COLO668 (cell line): ENCODE measurements at regions not wholly inside any gene's neighbourhood (a gene's known extent, or its start where the extent isn't known, plus 50 kb on each side); places are given as distances from the start of the nearest gene placed in this dataset.
"Not testable (repeated sequence)": the region's sequence is repeated elsewhere in the genome, so short reads cannot be mapped to it uniquely, and the experiment has no call there.

Experiments used
- DNase-seq: peaks from one replicate; lab custom pipeline; 2025; ENCODE audit not compliant: unreplicated experiment; lab: John Stamatoyannopoulos, UW

- DNase-seq: no peak
Measured at GRCh38 chr9:120338340-120338739, 241.6 kb downstream of the CDK5RAP2 start.

DNA sequence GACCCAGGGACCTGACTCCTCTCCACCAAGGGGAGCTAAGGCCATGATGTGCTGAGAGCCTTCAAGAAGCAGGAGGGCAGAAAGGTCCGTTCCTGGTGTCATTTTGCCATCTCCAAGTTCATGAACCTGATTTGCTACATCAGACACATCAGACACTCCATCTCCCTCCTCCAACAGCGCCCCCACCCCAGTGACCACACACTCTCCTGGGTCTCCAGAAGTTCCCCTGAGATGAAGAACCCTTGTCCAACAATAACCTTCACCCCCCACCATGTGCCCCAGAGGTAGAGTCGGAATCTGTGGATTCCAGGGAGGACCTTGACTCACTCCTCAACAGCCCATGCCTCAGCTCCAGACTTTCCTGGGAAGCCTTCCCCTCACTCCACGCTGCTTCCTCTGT, 242.8 kb downstream of the CDK5RAP2 start:
- no peak for DNase-seq

DNA sequence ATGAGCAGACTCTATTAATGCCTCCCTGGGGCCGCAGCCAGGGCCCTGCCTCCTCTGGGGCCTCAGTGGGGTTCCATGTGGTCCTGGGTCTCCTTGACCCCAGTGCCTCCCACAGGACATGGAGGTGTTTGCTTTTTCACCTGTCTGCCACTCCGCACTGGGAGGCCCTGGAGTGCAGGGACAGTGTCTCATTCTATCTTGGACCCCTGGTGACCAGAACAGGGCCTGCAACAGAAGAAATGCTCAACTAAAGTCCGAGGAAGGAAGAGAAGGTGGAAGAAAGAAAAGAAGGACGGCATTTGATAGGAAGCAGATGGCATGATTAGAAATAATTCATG, 243.2 kb downstream of the CDK5RAP2 start:
- DNase-seq: no peak

GRCh38 chr9:120336021-120336752, 243.8 kb downstream of the CDK5RAP2 start:
- DNase-seq: no peak

- no peak for DNase-seq
Measured at GRCh38 chr9:120331913-120332312, 248.1 kb downstream of the CDK5RAP2 start.

DNA sequence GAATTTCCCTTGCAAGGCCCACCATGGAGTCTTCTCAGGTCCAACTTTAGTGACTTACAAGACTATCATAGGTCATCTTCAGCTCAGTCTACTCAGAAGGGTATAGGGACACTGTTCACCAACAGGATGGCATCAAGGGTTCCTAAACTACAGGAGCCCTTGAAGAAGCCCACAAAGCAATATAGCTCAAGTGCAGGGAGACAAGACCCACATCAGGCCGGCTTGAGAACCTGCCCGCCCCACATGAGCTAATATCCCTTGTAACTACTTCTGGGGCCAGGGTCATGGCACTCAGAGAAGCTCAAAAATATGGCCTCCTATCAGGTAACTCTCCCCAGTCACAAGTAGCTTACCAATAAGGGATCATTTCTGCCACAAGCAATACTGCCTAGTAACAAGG, 249.9 kb downstream of the CDK5RAP2 start:
- DNase-seq: no peak

GRCh38 chr9:120327322-120327721, 252.6 kb downstream of the CDK5RAP2 start:
- DNase-seq: no peak

DNA sequence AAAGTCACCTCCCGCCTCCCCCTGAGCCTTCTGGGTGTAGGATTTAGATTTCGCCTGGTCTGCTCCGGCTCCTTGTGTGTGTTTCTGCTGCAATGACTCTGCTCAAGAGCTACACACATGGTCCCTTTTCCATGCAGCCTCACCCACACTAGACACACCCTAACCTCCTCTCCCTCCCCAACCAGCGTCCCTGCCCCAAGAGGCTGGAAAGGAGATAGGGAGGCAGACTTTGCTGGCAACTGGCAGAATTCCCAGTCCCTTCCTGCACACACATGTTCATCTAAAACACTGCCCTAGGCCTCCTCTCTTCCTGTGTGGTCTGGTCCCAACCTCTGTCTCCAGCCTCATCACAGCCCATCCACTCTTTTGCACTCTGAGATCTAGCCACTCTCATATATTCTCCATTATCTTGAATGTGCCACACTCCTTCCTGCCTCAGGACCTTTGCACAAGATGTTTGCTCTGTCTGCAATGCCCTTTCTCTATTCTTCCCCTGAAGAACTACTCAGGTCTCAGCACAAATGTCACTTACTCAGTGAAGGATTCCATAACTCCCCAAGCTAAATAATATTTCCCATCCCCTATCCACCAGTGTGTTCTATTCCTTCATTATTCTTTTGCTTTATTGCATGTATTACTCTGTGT, 253.8 kb downstream of the CDK5RAP2 start:
- no peak for DNase-seq

DNA sequence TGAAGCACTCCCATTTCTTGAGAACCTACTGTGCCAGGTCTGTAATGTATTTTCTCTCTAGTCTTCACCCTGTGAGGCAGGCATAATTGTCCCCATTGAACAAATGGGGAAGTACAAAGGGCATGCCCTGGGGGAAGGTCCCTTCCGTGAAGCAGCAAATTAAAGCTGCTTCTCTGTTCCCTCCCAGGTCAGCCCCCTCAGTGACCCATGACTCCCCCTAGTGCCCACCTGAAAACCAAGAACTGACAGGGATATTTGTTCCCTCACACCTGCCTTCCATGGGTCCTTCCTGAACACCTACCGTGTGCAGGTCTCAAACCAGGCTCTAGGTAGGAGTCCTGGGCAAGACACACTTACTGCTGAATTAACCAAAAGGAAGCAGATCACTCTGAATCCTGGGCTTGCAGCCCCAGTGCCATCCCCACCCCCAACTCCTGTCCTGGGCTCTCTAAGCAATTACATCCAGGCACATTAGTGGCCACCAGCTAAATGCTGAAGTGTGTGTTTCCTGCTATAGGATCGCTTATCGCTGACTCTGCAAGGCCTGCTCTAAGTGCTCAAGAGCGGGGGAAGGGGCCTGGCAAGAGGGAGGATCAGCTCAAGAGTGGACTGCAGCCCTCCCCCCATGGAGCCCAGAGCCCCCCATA, 254.8 kb downstream of the CDK5RAP2 start:
- peak; percentile 26 for DNase-seq

GRCh38 chr9:120324461-120324860, 255.5 kb downstream of the CDK5RAP2 start:
- DNase-seq: no peak

- no peak for DNase-seq
Measured at GRCh38 chr9:120323125-120323524, 256.8 kb downstream of the CDK5RAP2 start.

GRCh38 chr9:120319452-120319851, 260.5 kb downstream of the CDK5RAP2 start:
- DNase-seq: no peak

GRCh38 chr9:120315154-120315553, 264.8 kb downstream of the CDK5RAP2 start:
- no peak for DNase-seq

GRCh38 chr9:120312031-120312430, 267.9 kb downstream of the CDK5RAP2 start:
- DNase-seq: no peak

DNA sequence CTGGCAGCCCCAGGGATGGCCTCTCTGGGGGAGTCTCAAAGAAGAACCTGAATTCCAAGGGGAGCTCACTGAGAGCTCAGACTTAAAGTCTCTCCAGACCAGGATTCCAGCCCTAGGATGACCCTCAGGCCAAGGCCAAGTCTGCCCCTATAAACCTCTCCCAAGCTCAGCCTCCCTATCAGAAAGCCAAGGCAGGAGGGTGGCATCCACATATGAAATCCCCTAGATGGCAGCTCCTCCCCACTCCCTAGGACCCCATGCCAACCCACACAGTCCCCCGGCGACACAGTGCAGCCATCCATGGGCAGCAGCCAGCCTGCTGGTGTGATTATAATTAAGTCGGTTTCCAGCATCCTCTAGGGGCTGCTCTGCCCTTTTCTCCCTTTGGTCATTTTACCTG, 269.9 kb downstream of the CDK5RAP2 start:
- DNase-seq: no peak

GRCh38 chr9:120308495-120308894, 271.5 kb downstream of the CDK5RAP2 start:
- DNase-seq: no peak

GRCh38 chr9:120307599-120307998, 272.4 kb downstream of the CDK5RAP2 start:
- DNase-seq: no peak

DNA sequence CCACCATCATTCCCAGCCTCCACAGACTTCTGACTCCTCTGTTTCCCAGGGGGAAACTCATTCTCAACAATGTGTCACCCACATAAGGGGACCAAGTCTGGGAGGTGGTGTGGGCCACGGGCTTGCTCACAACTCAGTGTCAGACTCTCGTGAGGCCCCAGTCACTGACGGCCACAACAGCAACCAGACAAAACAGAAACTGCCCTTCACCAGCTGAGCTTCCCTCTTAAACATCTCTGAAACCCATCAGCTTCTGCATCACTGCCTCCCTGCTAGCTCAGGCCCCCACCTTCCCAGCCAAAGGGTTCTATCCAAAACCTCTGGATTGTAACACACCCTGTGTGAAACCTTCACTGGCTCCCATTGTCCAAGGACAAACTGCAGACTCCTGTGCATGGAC, 273.4 kb downstream of the CDK5RAP2 start:
- no peak for DNase-seq

- no peak for DNase-seq
Measured at GRCh38 chr9:120306088-120306487, 273.9 kb downstream of the CDK5RAP2 start.

GRCh38 chr9:120304896-120305295, 275.1 kb downstream of the CDK5RAP2 start:
- DNase-seq: not testable (repeated sequence)

DNA sequence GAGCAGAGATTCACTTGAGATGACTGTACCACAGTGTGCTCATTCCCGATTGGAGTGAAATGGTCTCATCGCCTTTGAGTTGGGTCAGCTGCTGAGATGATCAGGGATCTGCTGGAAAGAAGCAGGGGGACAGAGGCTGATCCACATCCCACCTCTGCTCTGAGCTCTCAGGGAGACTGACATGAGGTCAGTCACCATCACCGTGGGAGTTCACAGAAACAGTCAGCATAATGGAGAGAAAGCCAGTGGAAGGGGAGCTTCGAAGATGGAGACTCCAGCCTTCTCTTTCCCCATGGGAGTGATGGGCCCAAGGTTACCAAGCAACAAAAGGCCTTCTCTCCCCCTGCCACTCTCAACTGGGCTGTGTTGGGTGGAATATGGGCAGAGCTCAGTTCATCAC, 276.4 kb downstream of the CDK5RAP2 start:
- no peak for DNase-seq

DNA sequence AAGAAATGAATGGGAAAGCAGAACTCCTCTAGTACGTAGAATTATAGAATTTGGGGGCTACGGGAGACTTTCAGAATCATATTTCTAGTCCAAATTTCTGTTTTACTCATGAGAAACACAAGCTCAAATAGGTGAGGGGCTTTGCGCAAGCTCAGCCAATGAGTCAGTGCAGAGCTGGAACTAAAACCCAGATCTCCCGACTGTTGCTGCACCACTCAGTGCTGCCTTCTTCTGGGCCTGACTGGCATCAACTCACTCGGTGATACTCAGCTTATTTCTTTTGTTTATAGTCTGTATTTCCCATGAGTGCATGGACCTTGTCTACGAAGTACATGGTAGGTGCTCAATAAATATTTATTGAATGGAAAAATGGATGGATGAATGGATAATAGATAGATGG, 280.2 kb downstream of the CDK5RAP2 start:
- no peak for DNase-seq
